ENCODE measurements at regions not wholly inside any gene's neighbourhood (a gene's known extent, or its start where the extent isn't known, plus 50 kb on each side); places are given as distances from the start of the nearest gene placed in this dataset.

DNA sequence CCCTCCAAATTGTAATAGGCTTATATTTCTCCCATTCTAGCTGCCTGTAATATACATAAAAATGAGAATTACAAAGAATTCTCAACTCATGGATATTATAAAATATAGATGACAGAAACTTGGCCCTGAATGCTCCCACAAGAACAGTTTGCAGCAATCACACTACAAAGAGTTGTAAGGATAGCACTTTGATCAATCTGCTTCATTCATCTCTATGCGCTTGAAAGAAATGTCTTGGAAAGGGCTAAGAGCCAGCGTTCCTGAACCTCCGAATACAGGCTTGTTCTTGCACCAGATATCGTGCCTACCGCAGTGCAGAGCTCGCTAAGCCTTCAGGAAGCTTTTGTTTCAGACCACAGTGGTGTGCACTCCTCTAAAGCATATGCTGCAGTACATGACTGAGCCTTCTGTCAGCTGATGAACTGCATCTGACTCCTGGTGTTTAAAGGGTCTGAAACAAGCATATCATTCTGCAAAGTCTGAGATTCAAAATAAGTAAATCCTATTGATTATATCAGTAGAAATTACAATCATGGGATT is 417.6 kb upstream of the ZFP42 start:
- Histone ChIP-seq H3K4me3 (ENCODE audit: low read length in 3 of 3) (no peak overlapping the region), H3K27me3 (ENCODE audit: control insufficient read depth, insufficient read depth, low read length) (no peaks in the 10 kb centered on the region), H3K27ac (ENCODE audit: low read depth in 2 of 2, low read length in 2 of 2) (no peak overlapping the region), H3K9me3 (ENCODE audit: control insufficient read depth in 2 of 3, insufficient read depth in 1 of 3, low read length in 3 of 3) (no peaks in the 10 kb centered on the region), H3K9ac (ENCODE audit: low read length in 3 of 3) (no peak overlapping the region), H3K36me3 (ENCODE audit: control insufficient read depth in 2 of 3, insufficient read depth in 3 of 3, low read length in 3 of 3) (no peaks in the 10 kb centered on the region), H3K4me1 (ENCODE audit: control insufficient read depth in 2 of 3, insufficient read depth in 2 of 3, low read depth in 1 of 3, low read length in 3 of 3) (no peaks in the 10 kb centered on the region)
- no peak for TF ChIP-seq CTCF (IDR thresholded peaks at IDR 0.05; ENCODE audit: borderline replicate concordance, extremely low read depth, insufficient read depth)
- peak in 1 of 5 donors; percentile 13 for DNase-seq
- intact Hi-C loops (cut with DNase I), result no loop called here
- no peak for FAIRE-seq

GRCh38 chr4:187586892-187587291 is 408.7 kb upstream of the ZFP42 start:
- no peak overlapping the region for H3K9ac ChIP-seq (ENCODE audit: low read length in 3 of 3)
- FAIRE-seq (no peak), DNase-seq (no peak)
- no peaks in the 10 kb centered on the region for H3K9me3 ChIP-seq (ENCODE audit: control insufficient read depth in 2 of 3, insufficient read depth in 1 of 3, low read length in 3 of 3)
- H3K4me1 ChIP-seq (ENCODE audit: control insufficient read depth in 2 of 3, insufficient read depth in 2 of 3, low read depth in 1 of 3, low read length in 3 of 3), result no peaks in the 10 kb centered on the region
- intact Hi-C loops (cut with DNase I), result no loop called here
- H3K27ac ChIP-seq (ENCODE audit: low read depth in 2 of 2, low read length in 2 of 2), result no peak overlapping the region
- H3K36me3 ChIP-seq (ENCODE audit: control insufficient read depth in 2 of 3, insufficient read depth in 3 of 3, low read length in 3 of 3), result no peaks in the 10 kb centered on the region
- TF ChIP-seq CTCF (IDR thresholded peaks at IDR 0.05; ENCODE audit: borderline replicate concordance, extremely low read depth, insufficient read depth), result no peak
- no peaks in the 10 kb centered on the region for H3K27me3 ChIP-seq (ENCODE audit: control insufficient read depth, insufficient read depth, low read length)
- no peak overlapping the region for H3K4me3 ChIP-seq (ENCODE audit: low read length in 3 of 3)

DNA sequence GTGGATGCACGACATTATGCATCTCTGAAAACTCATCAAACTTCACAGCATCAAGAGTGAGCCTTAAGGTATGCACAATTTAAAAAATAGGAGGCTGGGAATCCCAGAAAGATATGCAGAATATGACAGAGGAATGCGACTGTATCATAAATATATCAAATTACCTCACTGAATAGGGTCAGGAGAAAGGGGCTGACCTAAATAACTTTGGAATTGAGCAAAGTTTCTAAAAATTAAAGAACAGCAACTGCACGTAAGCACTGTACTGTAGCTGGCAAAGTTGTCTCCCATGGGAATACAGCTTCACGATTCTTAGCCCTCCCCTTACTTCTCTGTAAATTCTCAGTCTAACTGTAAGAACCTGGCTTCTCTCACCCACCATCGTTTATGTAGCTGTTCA is 397.4 kb upstream of the ZFP42 start:
- peaks cover 0 to 2% (median 0%) of the 10 kb centered on the region in 3 donors for H3K4me1 ChIP-seq (ENCODE audit: control insufficient read depth in 2 of 3, insufficient read depth in 2 of 3, low read depth in 1 of 3, low read length in 3 of 3)
- no peak for DNase-seq

More for the DNA sequence above, 397.4 kb upstream of the ZFP42 start:
- no peaks in the 10 kb centered on the region for H3K36me3 ChIP-seq (ENCODE audit: control insufficient read depth in 2 of 3, insufficient read depth in 3 of 3, low read length in 3 of 3)
- FAIRE-seq, result no peak
- no peak overlapping the region for H3K9ac ChIP-seq (ENCODE audit: low read length in 3 of 3)
- TF ChIP-seq CTCF (IDR thresholded peaks at IDR 0.05; ENCODE audit: borderline replicate concordance, extremely low read depth, insufficient read depth), result no peak
- H3K4me3 ChIP-seq (ENCODE audit: low read length in 3 of 3), result no peak overlapping the region
- H3K27me3 ChIP-seq (ENCODE audit: control insufficient read depth, insufficient read depth, low read length), result no peaks in the 10 kb centered on the region
- no peak overlapping the region for H3K27ac ChIP-seq (ENCODE audit: low read depth in 2 of 2, low read length in 2 of 2)
- H3K9me3 ChIP-seq (ENCODE audit: control insufficient read depth in 2 of 3, insufficient read depth in 1 of 3, low read length in 3 of 3), result no peaks in the 10 kb centered on the region
- intact Hi-C loops (cut with DNase I), result no loop called here

Data from kidney (tissue), 13 donors.